ENCODE measurements at regions not wholly inside any gene's neighbourhood (a gene's known extent, or its start where the extent isn't known, plus 50 kb on each side); places are given as distances from the start of the nearest gene placed in this dataset.

GRCh38 chr6:165881806-165882205, 218.8 kb upstream of the PDE10A start:
- WGBS, 2 donors = 73 to 82% methylated on average over 9 of the region's 9 CpGs

GRCh38 chr6:165880686-165881085, 217.6 kb upstream of the PDE10A start:
- WGBS, 2 donors = 44 to 56% methylated on average over 2 of the region's 2 CpGs
- intact Hi-C loops (cut with DNase I) = no loop called here
- no peak for DNase-seq
- no peaks in the 10 kb centered on the region for H3K9me3 ChIP-seq
- H3K27ac ChIP-seq = peak overlapping the region in 3 of 4 donors; percentile 8 to 84 (median 43)
- no peaks in the 10 kb centered on the region for H3K36me3 ChIP-seq
- TF ChIP-seq EP300 (IDR thresholded peaks at IDR 0.05) (no peak), POLR2A (IDR thresholded peaks at IDR 0.05) (no peak), POLR2AphosphoS5 (IDR thresholded peaks at IDR 0.05) (no peak), CTCF (IDR thresholded peaks at IDR 0.05) (no peak)
- no peaks in the 10 kb centered on the region for H3K27me3 ChIP-seq
- no peak overlapping the region for H3K4me3 ChIP-seq
- peaks cover 0 to 45% (median 33%) of the 10 kb centered on the region in 4 donors for H3K4me1 ChIP-seq

More at GRCh38 chr6:165881806-165882205, 218.8 kb upstream of the PDE10A start:
- no peak for DNase-seq
- intact Hi-C loops (cut with DNase I) = no loop called here
- H3K4me3 ChIP-seq = no peak overlapping the region
- no peaks in the 10 kb centered on the region for H3K9me3 ChIP-seq
- TF ChIP-seq CTCF (IDR thresholded peaks at IDR 0.05) (no peak), POLR2A (IDR thresholded peaks at IDR 0.05) (no peak), EP300 (IDR thresholded peaks at IDR 0.05) (no peak), POLR2AphosphoS5 (IDR thresholded peaks at IDR 0.05) (no peak)
- peak overlapping the region in 1 of 4 donors; percentile 26 for H3K27ac ChIP-seq
- H3K27me3 ChIP-seq = no peaks in the 10 kb centered on the region
- no peaks in the 10 kb centered on the region for H3K36me3 ChIP-seq
- H3K4me1 ChIP-seq = peaks cover 0 to 35% (median 23%) of the 10 kb centered on the region in 4 donors

GRCh38 chr6:165877773-165878172, 214.7 kb upstream of the PDE10A start:
- no peak for TF ChIP-seq CTCF (IDR thresholded peaks at IDR 0.05)
- no peak for TF ChIP-seq POLR2AphosphoS5 (IDR thresholded peaks at IDR 0.05)
- no peak for TF ChIP-seq POLR2A (IDR thresholded peaks at IDR 0.05)
- TF ChIP-seq EP300 (IDR thresholded peaks at IDR 0.05) = no peak
- Histone ChIP-seq H3K27ac (peak overlapping the region; percentile 72 to 84 (median 78)), H3K27me3 (no peaks in the 10 kb centered on the region), H3K4me3 (no peak overlapping the region), H3K36me3 (no peaks in the 10 kb centered on the region), H3K9me3 (no peaks in the 10 kb centered on the region), H3K4me1 (peaks cover 0 to 49% (median 32%) of the 10 kb centered on the region in 4 donors)
- DNase-seq = no peak
- intact Hi-C loops (cut with DNase I) = no loop called here
- 80 to 86% methylated on average over 3 of the region's 3 CpGs for WGBS, 2 donors

GRCh38 chr6:165877192-165877591, 214.2 kb upstream of the PDE10A start:
- H3K4me3 ChIP-seq = peak overlapping the region in 3 of 4 donors; percentile 2 to 6 (median 3)
- no peak for TF ChIP-seq CTCF (IDR thresholded peaks at IDR 0.05)
- TF ChIP-seq POLR2A (IDR thresholded peaks at IDR 0.05) = no peak
- TF ChIP-seq POLR2AphosphoS5 (IDR thresholded peaks at IDR 0.05) = no peak
- no peak for TF ChIP-seq EP300 (IDR thresholded peaks at IDR 0.05)
- WGBS, 2 donors = 63 to 70% methylated on average over 5 of the region's 5 CpGs
- no peaks in the 10 kb centered on the region for H3K36me3 ChIP-seq
- peaks cover 0 to 49% (median 32%) of the 10 kb centered on the region in 4 donors for H3K4me1 ChIP-seq
- peak overlapping the region; percentile 72 to 84 (median 78) for H3K27ac ChIP-seq
- H3K9me3 ChIP-seq = no peaks in the 10 kb centered on the region
- no peaks in the 10 kb centered on the region for H3K27me3 ChIP-seq
- no peak for DNase-seq
- intact Hi-C loops (cut with DNase I) = no loop called here

GRCh38 chr6:165876588-165876987, 213.5 kb upstream of the PDE10A start:
- peak overlapping the region in 3 of 4 donors; percentile 2 to 6 (median 3) for H3K4me3 ChIP-seq
- H3K4me1 ChIP-seq = peaks cover 0 to 49% (median 32%) of the 10 kb centered on the region in 4 donors
- intact Hi-C loops (cut with DNase I) = loop anchor here (1.0 kb wide), 1 partner anchor 132 kb away; no protein-coding TSS in a partner anchor
- no peaks in the 10 kb centered on the region for H3K9me3 ChIP-seq
- H3K27ac ChIP-seq = peak overlapping the region; percentile 72 to 84 (median 78)
- TF ChIP-seq POLR2A (IDR thresholded peaks at IDR 0.05) (no peak), CTCF (IDR thresholded peaks at IDR 0.05) (no peak), EP300 (IDR thresholded peaks at IDR 0.05) (peak; percentile 76 to 98 (median 94)), POLR2AphosphoS5 (IDR thresholded peaks at IDR 0.05) (peak; percentile 86 to 95 (median 92))
- no peaks in the 10 kb centered on the region for H3K27me3 ChIP-seq
- WGBS, 2 donors = 21 to 37% methylated on average over 6 of the region's 6 CpGs
- no peaks in the 10 kb centered on the region for H3K36me3 ChIP-seq
- DNase-seq = peak; percentile 95
